ENCODE measurements at regions not wholly inside any gene's neighbourhood (a gene's known extent, or its start where the extent isn't known, plus 50 kb on each side); places are given as distances from the start of the nearest gene placed in this dataset.

DNA sequence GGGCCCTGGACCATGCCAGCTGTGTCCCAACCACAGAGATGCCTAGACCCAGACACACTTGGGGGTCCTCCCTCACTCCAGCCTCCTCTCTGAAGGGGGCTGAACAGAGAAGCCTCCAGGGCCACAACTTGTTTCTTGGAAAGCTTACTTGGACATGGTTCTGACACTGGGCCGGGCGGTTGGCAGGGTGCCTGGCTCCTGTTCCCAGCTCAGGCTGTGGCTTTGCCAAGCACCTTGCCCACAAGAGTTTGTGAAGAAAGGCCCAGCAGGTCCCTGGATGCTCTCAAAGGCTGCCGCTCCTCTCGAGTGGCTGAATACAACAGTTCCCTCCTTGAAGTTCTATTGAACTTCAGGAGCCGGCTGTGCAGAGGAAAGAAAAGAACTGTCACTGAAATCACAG, 181.6 kb downstream of the PTPN20 start:
- CTCF ChIA-PET: no interaction called here
- POLR2A ChIA-PET: interaction anchor here (0.6 kb wide), 1 partner anchor 61 kb away, joined by 3 read pairs; no protein-coding TSS in a partner anchor
- no peak for DNase-seq (ENCODE audit: low read depth, low spot score)
- BruUV-seq (replicated peaks): no TSS peak
- Histone ChIP-seq H3K36me3 (ENCODE audit: control insufficient read depth, insufficient read depth, low read length) (no peaks in the 10 kb centered on the region), H3K27me3 (ENCODE audit: control insufficient read depth, insufficient read depth, low read length) (no peaks in the 10 kb centered on the region; the same call in 1 of the 2 replicates), H3K27ac (ENCODE audit: low read length) (no peak overlapping the region), H3K9me3 (ENCODE audit: control insufficient read depth, insufficient read depth, low read depth, low read length) (no peaks in the 10 kb centered on the region), H3K4me1 (ENCODE audit: control insufficient read depth, insufficient read depth, low read length) (no peaks in the 10 kb centered on the region), H3K4me3 (ENCODE audit: low read depth in 2 of 2, low read length in 2 of 2) (no peak overlapping the region)
- intact Hi-C loops (cut with micrococcal nuclease; ENCODE audit: unreplicated experiment) (no loop called here), in situ Hi-C loops (cut with HindIII; ENCODE audit: low pct_unique_long_range_greater_than_20kb, low sequenced_read_pairs) (no loop called here)
- TF ChIP-seq, protein P1, sequence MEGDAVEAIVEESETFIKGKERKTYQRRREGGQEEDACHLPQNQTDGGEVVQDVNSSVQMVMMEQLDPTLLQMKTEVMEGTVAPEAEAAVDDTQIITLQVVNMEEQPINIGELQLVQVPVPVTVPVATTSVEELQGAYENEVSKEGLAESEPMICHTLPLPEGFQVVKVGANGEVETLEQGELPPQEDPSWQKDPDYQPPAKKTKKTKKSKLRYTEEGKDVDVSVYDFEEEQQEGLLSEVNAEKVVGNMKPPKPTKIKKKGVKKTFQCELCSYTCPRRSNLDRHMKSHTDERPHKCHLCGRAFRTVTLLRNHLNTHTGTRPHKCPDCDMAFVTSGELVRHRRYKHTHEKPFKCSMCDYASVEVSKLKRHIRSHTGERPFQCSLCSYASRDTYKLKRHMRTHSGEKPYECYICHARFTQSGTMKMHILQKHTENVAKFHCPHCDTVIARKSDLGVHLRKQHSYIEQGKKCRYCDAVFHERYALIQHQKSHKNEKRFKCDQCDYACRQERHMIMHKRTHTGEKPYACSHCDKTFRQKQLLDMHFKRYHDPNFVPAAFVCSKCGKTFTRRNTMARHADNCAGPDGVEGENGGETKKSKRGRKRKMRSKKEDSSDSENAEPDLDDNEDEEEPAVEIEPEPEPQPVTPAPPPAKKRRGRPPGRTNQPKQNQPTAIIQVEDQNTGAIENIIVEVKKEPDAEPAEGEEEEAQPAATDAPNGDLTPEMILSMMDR (IDR thresholded peaks at IDR 0.05): no peak
- TF ChIP-seq SIN3A (IDR thresholded peaks at IDR 0.05; ENCODE audit: borderline replicate concordance, insufficient read depth, low read depth, low read length) (no peak), POLR2AphosphoS5 (IDR thresholded peaks at IDR 0.05; ENCODE audit: low read depth, low read length) (no peak), TCF7L2 (IDR thresholded peaks at IDR 0.05; ENCODE audit: low read depth, low read length) (no peak)
- TF ChIP-seq, protein P2, sequence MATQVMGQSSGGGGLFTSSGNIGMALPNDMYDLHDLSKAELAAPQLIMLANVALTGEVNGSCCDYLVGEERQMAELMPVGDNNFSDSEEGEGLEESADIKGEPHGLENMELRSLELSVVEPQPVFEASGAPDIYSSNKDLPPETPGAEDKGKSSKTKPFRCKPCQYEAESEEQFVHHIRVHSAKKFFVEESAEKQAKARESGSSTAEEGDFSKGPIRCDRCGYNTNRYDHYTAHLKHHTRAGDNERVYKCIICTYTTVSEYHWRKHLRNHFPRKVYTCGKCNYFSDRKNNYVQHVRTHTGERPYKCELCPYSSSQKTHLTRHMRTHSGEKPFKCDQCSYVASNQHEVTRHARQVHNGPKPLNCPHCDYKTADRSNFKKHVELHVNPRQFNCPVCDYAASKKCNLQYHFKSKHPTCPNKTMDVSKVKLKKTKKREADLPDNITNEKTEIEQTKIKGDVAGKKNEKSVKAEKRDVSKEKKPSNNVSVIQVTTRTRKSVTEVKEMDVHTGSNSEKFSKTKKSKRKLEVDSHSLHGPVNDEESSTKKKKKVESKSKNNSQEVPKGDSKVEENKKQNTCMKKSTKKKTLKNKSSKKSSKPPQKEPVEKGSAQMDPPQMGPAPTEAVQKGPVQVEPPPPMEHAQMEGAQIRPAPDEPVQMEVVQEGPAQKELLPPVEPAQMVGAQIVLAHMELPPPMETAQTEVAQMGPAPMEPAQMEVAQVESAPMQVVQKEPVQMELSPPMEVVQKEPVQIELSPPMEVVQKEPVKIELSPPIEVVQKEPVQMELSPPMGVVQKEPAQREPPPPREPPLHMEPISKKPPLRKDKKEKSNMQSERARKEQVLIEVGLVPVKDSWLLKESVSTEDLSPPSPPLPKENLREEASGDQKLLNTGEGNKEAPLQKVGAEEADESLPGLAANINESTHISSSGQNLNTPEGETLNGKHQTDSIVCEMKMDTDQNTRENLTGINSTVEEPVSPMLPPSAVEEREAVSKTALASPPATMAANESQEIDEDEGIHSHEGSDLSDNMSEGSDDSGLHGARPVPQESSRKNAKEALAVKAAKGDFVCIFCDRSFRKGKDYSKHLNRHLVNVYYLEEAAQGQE (IDR thresholded peaks at IDR 0.05; ENCODE audit: insufficient read depth in 1 of 2, low read depth in 2 of 2, low read length in 1 of 2): no peak
- no peak for ATAC-seq

DNA sequence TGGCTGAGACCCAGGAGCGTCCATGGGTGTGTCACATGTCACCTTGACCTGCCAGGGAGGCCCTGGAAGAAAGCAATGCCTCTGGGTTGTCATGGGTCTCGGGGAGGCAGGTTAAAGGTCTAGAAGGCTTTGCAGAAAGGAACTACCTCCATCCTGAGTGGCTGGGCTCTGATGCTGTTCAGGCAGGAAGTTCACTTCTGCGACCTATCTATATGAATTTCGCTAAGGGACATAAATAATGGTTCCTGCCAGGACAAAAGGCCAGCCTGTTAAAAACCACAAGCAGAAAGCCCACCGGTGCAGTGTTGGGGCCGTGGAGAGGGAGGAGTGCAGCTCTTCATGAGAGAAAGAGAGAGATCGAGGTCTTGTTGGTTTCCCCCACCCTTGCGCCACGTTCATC, 182.9 kb downstream of the PTPN20 start:
- ChIA-PET CTCF (no interaction called here), POLR2A (no interaction called here)
- no peak for DNase-seq (ENCODE audit: low read depth, low spot score)
- in situ Hi-C loops (cut with HindIII; ENCODE audit: low pct_unique_long_range_greater_than_20kb, low sequenced_read_pairs): no loop called here
- H3K4me1 ChIP-seq (ENCODE audit: control insufficient read depth, insufficient read depth, low read length): no peaks in the 10 kb centered on the region
- H3K36me3 ChIP-seq (ENCODE audit: control insufficient read depth, insufficient read depth, low read length): no peaks in the 10 kb centered on the region
- no TSS peak for BruUV-seq (replicated peaks)
- H3K27me3 ChIP-seq (ENCODE audit: control insufficient read depth, insufficient read depth, low read length): no peaks in the 10 kb centered on the region; the same call in 1 of the 2 replicates
- intact Hi-C loops (cut with micrococcal nuclease; ENCODE audit: unreplicated experiment): no loop called here
- ATAC-seq: no peak
- H3K4me3 ChIP-seq (ENCODE audit: low read depth in 2 of 2, low read length in 2 of 2): no peak overlapping the region
- no peak overlapping the region for H3K27ac ChIP-seq (ENCODE audit: low read length)
- TF ChIP-seq POLR2AphosphoS5 (IDR thresholded peaks at IDR 0.05; ENCODE audit: low read depth, low read length) (no peak), TCF7L2 (IDR thresholded peaks at IDR 0.05; ENCODE audit: low read depth, low read length) (no peak), SIN3A (IDR thresholded peaks at IDR 0.05; ENCODE audit: borderline replicate concordance, insufficient read depth, low read depth, low read length) (no peak)
- TF ChIP-seq, protein P2 (IDR thresholded peaks at IDR 0.05; ENCODE audit: insufficient read depth in 1 of 2, low read depth in 2 of 2, low read length in 1 of 2): no peak
- TF ChIP-seq, protein P1 (IDR thresholded peaks at IDR 0.05): no peak
- H3K9me3 ChIP-seq (ENCODE audit: control insufficient read depth, insufficient read depth, low read depth, low read length): no peaks in the 10 kb centered on the region
